GM18870 (cell line): ENCODE measurements at regions not wholly inside any gene's neighbourhood (a gene's known extent, or its start where the extent isn't known, plus 50 kb on each side); places are given as distances from the start of the nearest gene placed in this dataset.
"Not testable (repeated sequence)": the region's sequence is repeated elsewhere in the genome, so short reads cannot be mapped to it uniquely, and the experiment has no call there.

ENCODE experiments used
- ATAC-seq: cut with Tn5 transposase; IDR thresholded peaks from one replicate; pipeline ENCODE4 v1.9.1; 2021; ENCODE audit warnings: moderate library complexity; ENCODE audit not compliant: unreplicated experiment

- no peak for ATAC-seq
Observed at GRCh38 chr17:73834684-73835343, 190.6 kb upstream of the SDK2 start.

- no peak for ATAC-seq
Observed at GRCh38 chr17:73835605-73836004, 191.4 kb upstream of the SDK2 start.

GRCh38 chr17:73838815-73839214 lies 194.6 kb upstream of the SDK2 start:
- ATAC-seq = no peak

GRCh38 chr17:73840829-73841228 lies 196.6 kb upstream of the SDK2 start:
- no peak for ATAC-seq

GRCh38 chr17:73841431-73842060 lies 197.3 kb upstream of the SDK2 start:
- ATAC-seq = no peak

- no peak for ATAC-seq
Observed at GRCh38 chr17:73847952-73848351, 203.7 kb upstream of the SDK2 start.

- no peak for ATAC-seq
Observed at GRCh38 chr17:73850426-73850825, 206.2 kb upstream of the SDK2 start.

- no peak for ATAC-seq
Observed at GRCh38 chr17:73851091-73851490, 206.8 kb upstream of the SDK2 start.

GRCh38 chr17:73851921-73852320 lies 207.7 kb upstream of the SDK2 start:
- no peak for ATAC-seq

GRCh38 chr17:73855720-73856333 lies 211.6 kb upstream of the SDK2 start:
- no peak for ATAC-seq

- ATAC-seq = no peak
Observed at GRCh38 chr17:73856556-73856955, 212.3 kb upstream of the SDK2 start.

GRCh38 chr17:73859439-73860008 lies 215.3 kb upstream of the SDK2 start:
- not testable (repeated sequence) for ATAC-seq

- no peak for ATAC-seq
Observed at GRCh38 chr17:73861543-73861942, 217.3 kb upstream of the SDK2 start.

- ATAC-seq = no peak
Observed at GRCh38 chr17:73863761-73864535, 219.7 kb upstream of the SDK2 start.

- no peak for ATAC-seq
Observed at GRCh38 chr17:73865831-73866230, 221.6 kb upstream of the SDK2 start.

GRCh38 chr17:73867056-73867455 lies 222.8 kb upstream of the SDK2 start:
- ATAC-seq = no peak

GRCh38 chr17:73870068-73870467 lies 225.8 kb upstream of the SDK2 start:
- no peak for ATAC-seq

GRCh38 chr17:73870473-73870872 lies 226.2 kb upstream of the SDK2 start:
- no peak for ATAC-seq

- ATAC-seq = no peak
Observed at GRCh38 chr17:73872816-73873215, 228.6 kb upstream of the SDK2 start.

- peak; percentile 48 for ATAC-seq
Observed at GRCh38 chr17:73874008-73874720, 229.9 kb upstream of the SDK2 start.

- no peak for ATAC-seq
Observed at GRCh38 chr17:73875346-73875745, 231.1 kb upstream of the SDK2 start.
